Neuronal stem cell (in vitro differentiated cells): ENCODE measurements at regions not wholly inside any gene's neighbourhood (a gene's known extent, or its start where the extent isn't known, plus 50 kb on each side); places are given as distances from the start of the nearest gene placed in this dataset.

Source experiments
- DNase-seq: peaks from one replicate; pipeline ENCODE4 v3.0.0-alpha.2; 2013; ENCODE audit warnings: low spot score
- H2AFZ ChIP-seq: one replicate; pipeline ENCODE4 v1.6.1; 2013; ENCODE audit warnings: mild to moderate bottlenecking, low read length, inconsistent platforms
- H2AK5ac ChIP-seq: 2 replicates; pipeline ENCODE4 v1.6.1; 2013; ENCODE audit warnings: low read depth, mild to moderate bottlenecking, inconsistent platforms, low read length, moderate library complexity, mixed read lengths
- H2BK120ac ChIP-seq: 2 replicates; pipeline ENCODE4 v1.6.1; 2013; ENCODE audit warnings: low read depth, mild to moderate bottlenecking, inconsistent platforms, low read length, moderate library complexity, mixed read lengths
- H2BK12ac ChIP-seq: one replicate; pipeline ENCODE4 v1.6.1; 2013; ENCODE audit warnings: low read length, inconsistent platforms
- H2BK15ac ChIP-seq: 2 replicates; pipeline ENCODE4 v1.6.1; 2013; ENCODE audit warnings: mild to moderate bottlenecking, low read length, inconsistent platforms, mixed read lengths
- H2BK5ac ChIP-seq: one replicate; pipeline ENCODE4 v1.6.1; 2013; ENCODE audit warnings: inconsistent platforms, mild to moderate bottlenecking, low read length, moderate library complexity
- H3K14ac ChIP-seq: one replicate; pipeline ENCODE4 v1.6.1; 2013; ENCODE audit warnings: low read length, inconsistent platforms
- H3K18ac ChIP-seq: 2 replicates; pipeline ENCODE4 v1.6.1; 2013; ENCODE audit warnings: low read length, inconsistent platforms
- H3K23ac ChIP-seq: 2 replicates; pipeline ENCODE4 v1.6.1; 2013; ENCODE audit warnings: low read depth, mild to moderate bottlenecking, mixed read lengths, low read length, inconsistent platforms; ENCODE audit not compliant: poor library complexity
- H3K27ac ChIP-seq: replicated peaks from 3 replicates; pipeline ENCODE4 v1.5.1; 2013; ENCODE audit warnings: low read length, inconsistent platforms
- H3K27me3 ChIP-seq, 3 experiments: 2 replicates each; pipeline ENCODE4 v1.6.1; 2013; ENCODE audit warnings: low read length in 3 of 3, mild to moderate bottlenecking in 2 of 3, inconsistent platforms in 1 of 3, low read depth in 1 of 3, mixed read lengths in 1 of 3, moderate library complexity in 1 of 3; ENCODE audit not compliant: control insufficient read depth in 3 of 3, insufficient read depth in 3 of 3
- H3K36me3 ChIP-seq, 2 donors: replicated peaks in 1 of 2; 2 replicates each; pipeline ENCODE4 v1.6.1; 2013; ENCODE audit warnings: low read length in 2 of 2; ENCODE audit not compliant: control insufficient read depth in 2 of 2, insufficient read depth in 2 of 2
- H3K4ac ChIP-seq: 2 replicates; pipeline ENCODE4 v1.6.1; 2013; ENCODE audit warnings: inconsistent platforms, mild to moderate bottlenecking, low read length, moderate library complexity
- H3K4me1 ChIP-seq, 2 donors: 1 replicate in 1 of 2; 2 replicates in 1 of 2; pipeline ENCODE4 v1.6.1; 2013; ENCODE audit warnings: low read length in 2 of 2, low read depth in 1 of 2; ENCODE audit not compliant: control insufficient read depth in 2 of 2, insufficient read depth in 1 of 2
- H3K4me2 ChIP-seq: one replicate; pipeline ENCODE4 v1.6.1; 2013; ENCODE audit warnings: mild to moderate bottlenecking, low read length, inconsistent platforms; ENCODE audit not compliant: insufficient read depth, poor library complexity, severe bottlenecking
- H3K4me3 ChIP-seq, 2 donors: 2 replicates each; pipeline ENCODE4 v1.5.1; 2013; ENCODE audit warnings: low read length in 2 of 2, mild to moderate bottlenecking in 2 of 2, inconsistent platforms in 1 of 2, moderate library complexity in 1 of 2
- H3K79me1 ChIP-seq: one replicate; pipeline ENCODE4 v1.6.1; 2013; ENCODE audit warnings: low read depth, mild to moderate bottlenecking, inconsistent platforms, low read length, moderate library complexity
- H3K9ac ChIP-seq: one replicate; pipeline ENCODE4 v1.6.1; 2013; ENCODE audit warnings: mild to moderate bottlenecking, low read depth, low read length, inconsistent platforms; ENCODE audit not compliant: poor library complexity
- H3K9me3 ChIP-seq, 2 donors: replicated peaks in 1 of 2; 2 replicates each; pipeline versions ENCODE3 to v1.6.1; 2013; ENCODE audit warnings: low read length in 2 of 2, mild to moderate bottlenecking in 2 of 2, inconsistent platforms in 1 of 2, low read depth in 1 of 2, mixed read lengths in 1 of 2, moderate library complexity in 1 of 2; ENCODE audit not compliant: control insufficient read depth in 2 of 2, insufficient read depth in 1 of 2
- H4K8ac ChIP-seq: one replicate; pipeline ENCODE4 v1.6.1; 2013; ENCODE audit warnings: low read depth, mild to moderate bottlenecking, inconsistent platforms, low read length, moderate library complexity
- H4K91ac ChIP-seq: one replicate; pipeline ENCODE4 v1.6.1; 2013; ENCODE audit warnings: low read length, low read depth, mild to moderate bottlenecking, inconsistent platforms; ENCODE audit not compliant: poor library complexity
- WGBS, 2 donors: extraction: QIAGEN DNeasy Blood & Tissue Kit; methylation state at CpG; one replicate each; pipeline ENCODE4 v1.1.7; 2013; ENCODE audit warnings: missing lambda C conversion rate in 2 of 2, mixed read lengths in 1 of 2; ENCODE audit not compliant: insufficient read length in 2 of 2, insufficient replicate concordance in 1 of 2; ENCODE audit errors: extremely low coverage in 2 of 2; 5-methylcytosine and 5-hydroxymethylcytosine counted together

- Histone ChIP-seq H2BK5ac (no peak overlapping the region), H3K4me3 (no peak overlapping the region), H2BK120ac (no peak overlapping the region), H3K27ac (no peak overlapping the region), H3K4me2 (no peak overlapping the region), H3K36me3 (no peaks in the 10 kb centered on the region), H2BK12ac (no peak overlapping the region), H3K14ac (no peak overlapping the region), H4K8ac (no peak overlapping the region), H3K79me1 (no peaks in the 10 kb centered on the region), H4K91ac (no peak overlapping the region), H3K27me3 (no peaks in the 10 kb centered on the region), H3K4me1 (no peaks in the 10 kb centered on the region), H3K23ac (no peak overlapping the region), H3K4ac (no peak overlapping the region), H3K18ac (no peak overlapping the region), H3K9ac (no peak overlapping the region), H2BK15ac (no peak overlapping the region), H3K9me3 (no peaks in the 10 kb centered on the region), H2AK5ac (no peak overlapping the region), H2AFZ (no peak overlapping the region)
- no peak for DNase-seq
- WGBS, 2 donors = no CpG with 5 or more reads among the region's 2 CpGs
These were observed 354.6 kb downstream of the RAD51AP2 start for GRCh38 chr2:17163638-17164037.

GRCh38 chr2:17162713-17163112 lies 355.5 kb downstream of the RAD51AP2 start:
- no peak overlapping the region for H2AK5ac ChIP-seq
- no peaks in the 10 kb centered on the region for H3K79me1 ChIP-seq
- H2BK12ac ChIP-seq = no peak overlapping the region
- no peaks in the 10 kb centered on the region for H3K4me1 ChIP-seq
- H3K4me3 ChIP-seq = no peak overlapping the region
- H3K9me3 ChIP-seq = no peaks in the 10 kb centered on the region
- H3K27ac ChIP-seq = no peak overlapping the region
- no peak overlapping the region for H2BK120ac ChIP-seq
- no peaks in the 10 kb centered on the region for H3K36me3 ChIP-seq
- H3K27me3 ChIP-seq = no peaks in the 10 kb centered on the region
- H2BK15ac ChIP-seq = no peak overlapping the region
- DNase-seq = no peak
- no peak overlapping the region for H4K91ac ChIP-seq
- no peak overlapping the region for H3K4ac ChIP-seq
- no peak overlapping the region for H2AFZ ChIP-seq
- WGBS, 2 donors = no CpG with 5 or more reads among the region's 2 CpGs
- H3K18ac ChIP-seq = no peak overlapping the region
- H3K4me2 ChIP-seq = no peak overlapping the region
- no peak overlapping the region for H4K8ac ChIP-seq
- no peak overlapping the region for H3K9ac ChIP-seq
- H3K14ac ChIP-seq = no peak overlapping the region
- no peak overlapping the region for H3K23ac ChIP-seq
- H2BK5ac ChIP-seq = no peak overlapping the region

DNA sequence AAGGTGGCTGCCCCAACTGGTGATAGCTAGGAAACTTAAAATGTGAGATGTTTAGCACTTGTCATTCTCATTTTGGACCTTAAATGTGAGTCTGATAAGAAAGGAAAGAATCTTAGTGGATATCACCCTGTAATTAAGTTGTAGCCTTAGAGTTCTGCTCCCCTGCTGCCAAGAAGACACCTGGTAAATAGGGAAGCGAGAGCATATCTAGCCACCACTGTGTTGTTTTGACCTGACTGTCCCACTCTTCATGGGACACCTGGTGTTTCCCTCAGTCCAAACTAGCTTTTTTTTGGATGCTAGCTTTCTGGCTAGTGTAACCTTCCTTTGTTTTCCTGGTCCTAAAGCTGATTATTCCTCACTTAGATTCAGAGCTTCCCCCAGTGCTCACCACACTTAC lies 357.6 kb downstream of the RAD51AP2 start:
- no peak overlapping the region for H3K18ac ChIP-seq
- no peak for DNase-seq
- no peak overlapping the region for H2AK5ac ChIP-seq
- no CpG with 5 or more reads among the region's 1 CpG for WGBS, 2 donors
- no peak overlapping the region for H3K14ac ChIP-seq
- H3K27me3 ChIP-seq = no peaks in the 10 kb centered on the region
- H3K9ac ChIP-seq = no peak overlapping the region
- H2AFZ ChIP-seq = no peak overlapping the region
- no peak overlapping the region for H4K91ac ChIP-seq
- no peaks in the 10 kb centered on the region for H3K79me1 ChIP-seq
- no peak overlapping the region for H2BK12ac ChIP-seq
- H3K36me3 ChIP-seq = no peaks in the 10 kb centered on the region
- no peak overlapping the region for H3K23ac ChIP-seq
- no peaks in the 10 kb centered on the region for H3K4me1 ChIP-seq
- H3K27ac ChIP-seq = no peak overlapping the region
- H3K4ac ChIP-seq = no peak overlapping the region
- H3K4me2 ChIP-seq = no peak overlapping the region
- H3K9me3 ChIP-seq = no peaks in the 10 kb centered on the region
- no peak overlapping the region for H4K8ac ChIP-seq
- H2BK5ac ChIP-seq = no peak overlapping the region
- H2BK120ac ChIP-seq = no peak overlapping the region
- H2BK15ac ChIP-seq = no peak overlapping the region
- no peak overlapping the region for H3K4me3 ChIP-seq

GRCh38 chr2:17156086-17156485 lies 362.2 kb downstream of the RAD51AP2 start:
- Histone ChIP-seq H3K4ac (no peak overlapping the region), H4K91ac (no peak overlapping the region), H3K9ac (no peak overlapping the region), H2AFZ (no peak overlapping the region), H3K18ac (no peak overlapping the region), H2BK5ac (no peak overlapping the region), H3K23ac (no peak overlapping the region), H3K27ac (no peak overlapping the region), H3K4me1 (no peaks in the 10 kb centered on the region), H2BK120ac (no peak overlapping the region), H2AK5ac (no peak overlapping the region), H3K27me3 (no peaks in the 10 kb centered on the region), H2BK12ac (no peak overlapping the region), H3K36me3 (no peaks in the 10 kb centered on the region), H3K9me3 (no peaks in the 10 kb centered on the region), H4K8ac (no peak overlapping the region), H3K14ac (no peak overlapping the region), H2BK15ac (no peak overlapping the region), H3K4me2 (no peak overlapping the region), H3K79me1 (no peaks in the 10 kb centered on the region), H3K4me3 (no peak overlapping the region)
- WGBS, 2 donors = no CpG with 5 or more reads among the region's 2 CpGs
- DNase-seq = no peak
